ENCODE measurements at regions not wholly inside any gene's neighbourhood (a gene's known extent, or its start where the extent isn't known, plus 50 kb on each side); places are given as distances from the start of the nearest gene placed in this dataset.

- WGBS, 5 donors = 49 to 73% (median 53%) methylated on average over 3 of the region's 3 CpGs
- no peaks in the 10 kb centered on the region for H3K36me3 ChIP-seq
- DNase-seq = no peak
- no peak overlapping the region for H3K4me3 ChIP-seq
- H3K27me3 ChIP-seq (replicated peaks in 1 of 7) = no peaks in the 10 kb centered on the region
- intact Hi-C loops (cut with DNase I; ENCODE audit: low total_unique reads) = loop anchor here (10.0 kb wide), 1 partner anchor 358 kb away; no protein-coding TSS in a partner anchor
- peaks cover 0 to 4% (median 0%) of the 10 kb centered on the region in 6 donors for H3K4me1 ChIP-seq
- no peak for TF ChIP-seq CTCF (IDR thresholded peaks at IDR 0.05 in 8 of 11, conservative IDR thresholded peaks at IDR 0.05 in 3 of 11)
- TF ChIP-seq POLR2A (IDR thresholded peaks at IDR 0.05) = no peak
- TF ChIP-seq POLR2AphosphoS5 (IDR thresholded peaks at IDR 0.05) = no peak
- H3K9me3 ChIP-seq = no peaks in the 10 kb centered on the region
- peak overlapping the region in 1 of 8 donors; percentile 28 for H3K27ac ChIP-seq
Observed at GRCh38 chr19:28322945-28323344, 890.0 kb downstream of the UQCRFS1 start.

GRCh38 chr19:28322491-28322890 is 890.5 kb downstream of the UQCRFS1 start:
- WGBS, 5 donors = 56 to 76% (median 67%) methylated on average over 4 of the region's 4 CpGs
- no peaks in the 10 kb centered on the region for H3K9me3 ChIP-seq
- intact Hi-C loops (cut with DNase I; ENCODE audit: low total_unique reads) = loop anchor here (10.0 kb wide), 1 partner anchor 358 kb away; no protein-coding TSS in a partner anchor

GRCh38 chr19:28319918-28320317 is 893.0 kb downstream of the UQCRFS1 start:
- H3K27ac ChIP-seq = no peak overlapping the region
- peaks cover 0 to 4% (median 0%) of the 10 kb centered on the region in 6 donors for H3K4me1 ChIP-seq
- intact Hi-C loops (cut with DNase I; ENCODE audit: low total_unique reads) = loop anchor here (10.0 kb wide), 1 partner anchor 355 kb away; no protein-coding TSS in a partner anchor
- no peak for TF ChIP-seq POLR2A (IDR thresholded peaks at IDR 0.05)
- no peak for TF ChIP-seq POLR2AphosphoS5 (IDR thresholded peaks at IDR 0.05)
- no peak for TF ChIP-seq CTCF (IDR thresholded peaks at IDR 0.05 in 8 of 11, conservative IDR thresholded peaks at IDR 0.05 in 3 of 11)
- H3K4me3 ChIP-seq = no peak overlapping the region
- 77 to 94% (median 86%) methylated on average over 1 of the region's 1 CpG for WGBS, 5 donors
- no peaks in the 10 kb centered on the region for H3K36me3 ChIP-seq
- no peak for DNase-seq
- H3K9me3 ChIP-seq = no peaks in the 10 kb centered on the region
- H3K27me3 ChIP-seq (replicated peaks in 1 of 7) = no peaks in the 10 kb centered on the region

More at GRCh38 chr19:28322491-28322890, 890.5 kb downstream of the UQCRFS1 start:
- H3K36me3 ChIP-seq = no peaks in the 10 kb centered on the region
- H3K4me3 ChIP-seq = no peak overlapping the region
- peaks cover 0 to 4% (median 0%) of the 10 kb centered on the region in 6 donors for H3K4me1 ChIP-seq
- TF ChIP-seq CTCF (IDR thresholded peaks at IDR 0.05 in 8 of 11, conservative IDR thresholded peaks at IDR 0.05 in 3 of 11) (no peak), POLR2AphosphoS5 (IDR thresholded peaks at IDR 0.05) (no peak), POLR2A (IDR thresholded peaks at IDR 0.05) (no peak)
- DNase-seq = no peak
- no peaks in the 10 kb centered on the region for H3K27me3 ChIP-seq (replicated peaks in 1 of 7)
- H3K27ac ChIP-seq = peak overlapping the region in 1 of 8 donors; percentile 28

GRCh38 chr19:28319227-28319626 is 893.7 kb downstream of the UQCRFS1 start:
- intact Hi-C loops (cut with DNase I; ENCODE audit: low total_unique reads) = no loop called here
- no peaks in the 10 kb centered on the region for H3K36me3 ChIP-seq
- no peak for DNase-seq
- WGBS, 5 donors = 44 to 88% (median 48%) methylated on average over 1 to 2 of the region's 2 CpGs
- no peaks in the 10 kb centered on the region for H3K27me3 ChIP-seq (replicated peaks in 1 of 7)
- H3K27ac ChIP-seq = no peak overlapping the region
- H3K4me1 ChIP-seq = peaks cover 0 to 4% (median 0%) of the 10 kb centered on the region in 6 donors
- H3K4me3 ChIP-seq = no peak overlapping the region
- no peaks in the 10 kb centered on the region for H3K9me3 ChIP-seq
- TF ChIP-seq POLR2A (IDR thresholded peaks at IDR 0.05) = no peak
- no peak for TF ChIP-seq CTCF (IDR thresholded peaks at IDR 0.05 in 8 of 11, conservative IDR thresholded peaks at IDR 0.05 in 3 of 11)
- no peak for TF ChIP-seq POLR2AphosphoS5 (IDR thresholded peaks at IDR 0.05)

All from spleen (tissue), 11 donors.